ENCODE measurements at regions not wholly inside any gene's neighbourhood (a gene's known extent, or its start where the extent isn't known, plus 50 kb on each side); places are given as distances from the start of the nearest gene placed in this dataset.

GRCh38 chr3:86234506-86235254 lies 756.3 kb downstream of the VGLL3 start:
- intact Hi-C loops (cut with DNase I), result no loop called here
- no peak for DNase-seq (ENCODE audit: missing footprints)
- ATAC-seq, result no peak

GRCh38 chr3:86230762-86231161 lies 760.2 kb downstream of the VGLL3 start:
- no peak for ATAC-seq
- no peak for DNase-seq (ENCODE audit: missing footprints)
- intact Hi-C loops (cut with DNase I), result no loop called here

DNA sequence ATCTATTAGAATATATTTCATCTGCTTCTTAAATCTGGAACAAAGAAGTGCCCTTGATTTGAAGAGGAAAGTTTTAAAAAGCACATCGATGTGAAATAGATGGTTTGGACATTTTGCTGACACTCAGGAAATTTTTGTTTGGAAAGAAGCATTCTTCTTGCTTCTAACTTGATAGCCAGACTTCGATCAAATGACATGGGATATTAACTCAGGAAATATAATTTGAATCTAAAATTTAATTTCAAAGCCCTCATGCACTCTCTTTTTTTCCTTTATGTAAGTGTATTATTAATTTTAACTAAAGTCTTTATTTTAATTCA lies 761.2 kb downstream of the VGLL3 start:
- ATAC-seq (no peak), DNase-seq (ENCODE audit: missing footprints) (no peak)
- intact Hi-C loops (cut with DNase I), result no loop called here

- ATAC-seq (no peak), DNase-seq (ENCODE audit: missing footprints) (no peak)
- intact Hi-C loops (cut with DNase I), result no loop called here
These were observed 761.7 kb downstream of the VGLL3 start for GRCh38 chr3:86229086-86229774.

DNA sequence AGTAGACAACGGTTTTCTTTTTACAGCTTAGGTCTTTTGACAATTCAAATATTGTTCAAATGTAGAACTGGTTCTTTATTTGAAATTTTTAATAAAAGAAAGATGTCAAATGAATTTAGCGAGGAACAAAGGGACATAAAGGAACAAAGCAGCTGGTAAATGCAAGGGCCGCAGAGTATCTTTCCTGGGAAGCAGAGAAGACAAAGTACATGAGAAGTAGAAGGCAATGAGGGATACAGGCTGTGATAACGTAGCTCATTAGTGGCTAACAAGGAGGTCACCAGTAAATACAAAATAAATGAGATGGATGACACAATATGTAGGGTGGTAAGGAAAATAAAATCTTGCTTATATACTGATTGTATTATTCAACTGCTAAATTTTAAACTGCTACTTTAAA lies 762.8 kb downstream of the VGLL3 start:
- ATAC-seq, result no peak
- intact Hi-C loops (cut with DNase I), result no loop called here
- no peak for DNase-seq (ENCODE audit: missing footprints)

DNA sequence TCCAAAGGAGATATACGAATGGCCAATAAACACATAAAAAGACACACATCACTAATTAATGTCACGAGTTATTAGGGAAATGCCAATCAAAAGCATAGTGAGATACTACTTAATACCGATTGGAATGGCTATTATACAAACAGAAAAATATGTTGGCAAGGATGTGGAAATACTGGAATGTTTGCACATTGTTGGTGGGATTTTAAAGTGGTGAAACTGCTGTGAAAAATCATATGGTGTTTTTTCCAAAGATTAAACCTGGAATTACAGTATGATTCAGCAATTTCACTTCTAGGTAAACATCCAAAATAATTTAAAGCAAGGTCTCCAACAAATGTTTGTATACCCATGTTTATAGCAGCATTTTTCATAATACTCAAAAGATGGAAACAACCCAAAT lies 765.5 kb downstream of the VGLL3 start:
- intact Hi-C loops (cut with DNase I), result no loop called here
- ATAC-seq (no peak), DNase-seq (ENCODE audit: missing footprints) (no peak)

GRCh38 chr3:86221601-86222000 lies 769.3 kb downstream of the VGLL3 start:
- intact Hi-C loops (cut with DNase I), result no loop called here
- DNase-seq (ENCODE audit: missing footprints) (no peak), ATAC-seq (no peak)

DNA sequence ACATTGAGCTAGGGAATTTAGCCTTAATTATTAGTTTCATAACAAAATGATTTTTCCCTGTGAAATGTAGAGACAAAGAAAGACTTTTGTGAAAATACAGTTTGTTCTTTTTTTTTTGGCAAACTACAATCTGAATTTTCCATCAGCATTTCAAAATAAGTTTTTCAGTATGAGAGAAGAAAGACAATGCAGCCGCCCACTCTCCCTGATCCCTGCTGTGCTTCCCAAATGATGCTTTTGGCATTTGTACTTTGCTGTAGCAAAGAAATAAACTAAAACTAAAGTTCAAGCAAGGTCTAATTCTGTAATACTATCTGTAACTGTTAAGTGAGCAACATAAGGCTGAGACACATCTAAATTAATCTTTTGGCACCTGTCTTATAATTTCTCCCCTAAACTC lies 782.2 kb downstream of the VGLL3 start:
- ATAC-seq, result no peak
- DNase-seq (ENCODE audit: missing footprints), result no peak
- intact Hi-C loops (cut with DNase I), result no loop called here

GRCh38 chr3:86182606-86183005 lies 808.3 kb downstream of the VGLL3 start:
- DNase-seq (ENCODE audit: missing footprints) (no peak), ATAC-seq (no peak)
- intact Hi-C loops (cut with DNase I), result no loop called here

GRCh38 chr3:86180696-86181095 lies 810.3 kb downstream of the VGLL3 start:
- DNase-seq (ENCODE audit: missing footprints) (no peak), ATAC-seq (no peak)
- intact Hi-C loops (cut with DNase I), result no loop called here

DNA sequence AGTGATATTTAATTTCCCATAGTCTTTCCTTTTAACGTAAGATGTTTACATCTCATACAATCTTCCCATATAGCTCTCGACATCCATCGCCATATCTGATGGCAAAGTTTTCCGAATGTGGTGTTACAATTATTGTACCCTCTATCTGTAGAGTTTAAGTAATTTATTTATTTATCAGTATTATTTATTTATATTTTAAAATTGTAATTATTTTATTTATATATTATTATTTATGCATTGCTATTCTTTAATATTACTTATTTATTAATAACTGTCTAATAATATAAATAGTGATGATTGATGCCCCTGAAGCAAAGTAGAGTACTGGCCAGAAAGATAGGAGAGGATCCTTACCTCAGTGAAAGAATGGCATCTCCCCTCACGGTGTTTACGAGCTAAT lies 812.9 kb downstream of the VGLL3 start:
- intact Hi-C loops (cut with DNase I), result no loop called here
- DNase-seq (ENCODE audit: missing footprints), result no peak
- ATAC-seq, result no peak

GRCh38 chr3:86176445-86176784 lies 814.5 kb downstream of the VGLL3 start:
- intact Hi-C loops (cut with DNase I), result no loop called here
- ATAC-seq, result no peak
- DNase-seq (ENCODE audit: missing footprints), result no peak

DNA sequence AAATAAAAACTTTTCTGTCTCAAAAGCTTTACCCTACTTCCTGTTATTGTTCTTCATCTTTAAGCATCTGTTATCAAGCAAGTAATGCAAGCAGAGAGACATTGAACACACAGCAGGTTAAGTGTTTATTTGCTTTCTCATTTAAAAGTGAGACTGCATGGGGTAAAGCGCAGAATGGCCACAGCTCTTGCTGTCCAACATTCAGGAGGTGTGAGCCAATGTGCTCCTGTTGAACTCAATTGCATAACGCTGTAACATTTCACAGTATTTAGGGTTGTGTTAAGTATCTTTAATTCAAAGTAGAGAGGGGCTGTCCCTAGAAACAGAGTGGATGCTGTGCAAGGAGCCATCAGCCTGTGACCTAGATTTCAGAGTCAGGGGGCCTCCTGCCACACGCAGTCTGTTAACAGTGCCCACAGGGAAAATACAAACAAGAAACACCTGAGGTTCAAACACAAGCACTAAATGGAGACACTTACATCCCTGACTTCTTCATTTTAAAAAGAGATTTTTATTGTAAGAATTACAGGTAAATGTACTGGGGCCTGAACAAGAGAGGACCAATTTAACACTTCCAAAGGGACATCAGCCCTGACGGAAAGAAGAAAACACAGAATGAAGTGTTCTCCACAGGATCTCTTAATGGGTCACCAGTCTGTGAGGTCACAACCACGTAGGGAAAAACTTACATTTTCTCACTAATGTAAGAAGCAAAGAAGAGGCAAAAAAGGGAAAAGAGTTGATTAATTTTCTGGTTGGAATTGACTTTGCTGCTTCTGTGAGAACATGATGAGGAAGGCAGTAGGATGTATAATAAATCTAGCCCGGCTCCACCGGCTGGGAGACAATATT lies 815.1 kb downstream of the VGLL3 start:
- ATAC-seq (no peak), DNase-seq (ENCODE audit: missing footprints) (no peak)

GRCh38 chr3:86175051-86175536 lies 815.9 kb downstream of the VGLL3 start:
- DNase-seq (ENCODE audit: missing footprints), result no peak
- intact Hi-C loops (cut with DNase I), result no loop called here
- ATAC-seq, result no peak

More for the DNA sequence above, 815.1 kb downstream of the VGLL3 start:
- intact Hi-C loops (cut with DNase I), result no loop called here

DNA sequence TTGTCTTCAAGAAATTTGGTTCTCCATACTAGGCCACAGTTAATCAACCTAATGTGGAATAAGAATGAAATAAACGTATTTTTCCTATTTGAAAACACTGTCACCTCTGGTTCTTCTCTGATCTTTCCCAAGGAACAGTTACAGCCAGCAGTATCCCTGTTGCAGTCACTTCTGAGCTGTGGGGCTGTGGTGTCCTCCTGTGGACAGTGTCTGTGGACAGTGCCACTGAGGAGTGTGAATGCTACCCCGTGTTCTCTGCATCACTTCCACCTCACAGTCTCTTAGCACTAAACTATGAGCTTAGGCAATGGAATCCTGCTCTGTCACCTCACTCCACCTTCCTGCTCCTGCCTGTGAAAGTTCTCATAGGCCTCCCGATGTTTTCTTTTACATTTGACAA lies 817.5 kb downstream of the VGLL3 start:
- intact Hi-C loops (cut with DNase I), result no loop called here
- ATAC-seq (no peak), DNase-seq (ENCODE audit: missing footprints) (no peak)

GRCh38 chr3:86168512-86168911 lies 822.4 kb downstream of the VGLL3 start:
- no peak for DNase-seq (ENCODE audit: missing footprints)
- ATAC-seq, result no peak
- intact Hi-C loops (cut with DNase I), result no loop called here

DNA sequence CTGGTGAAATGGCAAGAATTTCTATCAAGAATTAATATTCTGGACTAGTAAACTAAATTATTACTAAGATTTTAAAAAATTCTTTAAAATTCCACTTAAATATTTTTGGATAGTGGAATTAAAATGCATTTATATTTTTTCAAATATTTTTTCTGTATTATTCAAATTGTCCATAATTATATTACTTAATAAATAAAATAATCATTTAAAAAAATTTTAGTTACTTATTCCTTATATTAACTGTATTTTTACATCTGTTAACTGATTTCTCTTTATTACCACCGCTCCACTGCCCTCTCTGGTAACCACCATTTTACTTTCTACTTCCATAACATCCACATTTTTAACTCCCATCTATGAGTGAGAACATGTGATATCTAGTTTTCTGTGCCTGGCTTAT lies 828.4 kb downstream of the VGLL3 start:
- intact Hi-C loops (cut with DNase I), result no loop called here
- DNase-seq (ENCODE audit: missing footprints) (no peak), ATAC-seq (no peak)

DNA sequence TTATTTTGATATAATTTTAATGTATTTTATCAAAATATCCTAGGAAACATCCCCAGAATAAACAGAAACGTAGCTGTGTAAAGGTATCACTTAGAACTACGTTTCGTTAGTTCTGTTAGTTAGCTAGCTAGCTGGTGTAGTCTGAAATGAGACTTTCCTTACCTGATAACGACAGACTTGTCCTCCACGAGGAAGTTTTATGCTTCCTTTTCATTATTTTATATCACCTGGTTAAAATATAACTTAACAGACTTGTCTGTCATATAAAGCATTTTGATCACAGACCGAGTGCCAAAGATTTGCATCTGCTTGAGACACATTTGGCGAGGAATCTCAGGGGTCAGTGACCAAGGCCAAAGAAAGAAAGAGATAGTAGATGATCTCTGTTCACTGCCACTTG lies 829.5 kb downstream of the VGLL3 start:
- no peak for ATAC-seq
- intact Hi-C loops (cut with DNase I), result no loop called here
- DNase-seq (ENCODE audit: missing footprints), result no peak

DNA sequence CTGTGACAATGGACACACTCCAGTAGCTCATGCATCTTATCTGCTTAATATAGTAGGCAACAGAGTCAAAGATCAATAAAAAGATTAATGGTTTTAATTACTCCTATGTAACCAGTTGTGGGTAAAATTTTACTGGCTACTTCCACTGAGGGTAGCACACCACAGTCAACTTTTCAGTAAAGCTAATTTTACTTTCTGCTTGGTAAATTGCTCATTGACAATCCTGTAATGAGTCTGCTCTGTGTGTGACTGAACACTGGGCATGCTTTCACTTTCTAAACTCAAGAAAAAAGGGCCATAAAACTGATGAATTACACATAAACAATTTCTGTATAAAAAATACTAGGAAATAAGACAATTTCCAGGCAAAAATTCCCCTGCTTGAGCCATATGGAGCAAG lies 838.3 kb downstream of the VGLL3 start:
- DNase-seq (ENCODE audit: missing footprints) (no peak), ATAC-seq (no peak)
- intact Hi-C loops (cut with DNase I), result no loop called here

DNA sequence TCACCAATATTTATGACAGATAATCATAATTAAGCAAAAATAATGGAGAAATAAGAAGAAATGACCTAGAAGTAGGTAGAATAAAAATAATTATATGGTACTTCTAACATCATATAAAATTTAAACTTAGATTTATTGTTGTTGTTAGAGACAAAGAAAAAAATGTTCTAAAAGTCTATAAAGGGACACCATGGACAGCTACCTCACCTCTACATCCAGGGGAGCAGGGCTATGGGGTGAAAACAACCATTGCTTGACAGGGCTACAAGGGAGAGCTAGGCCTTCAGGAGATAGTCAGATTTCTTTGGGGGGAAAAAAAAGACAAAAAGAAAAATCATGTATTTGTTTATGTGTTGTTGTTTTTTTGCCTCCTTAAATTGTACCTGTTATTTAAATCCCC lies 841.9 kb downstream of the VGLL3 start:
- DNase-seq (ENCODE audit: missing footprints), result no peak
- intact Hi-C loops (cut with DNase I), result no loop called here
- no peak for ATAC-seq
